HCT116 (cell line): ENCODE measurements at regions not wholly inside any gene's neighbourhood (a gene's known extent, or its start where the extent isn't known, plus 50 kb on each side); places are given as distances from the start of the nearest gene placed in this dataset.

Source experiments
- ATAC-seq: fragments of 200-7000 bp; cut with Tn5 transposase; 2 replicates; pipeline ENCODE4 v1.9.1; 2020; ENCODE audit warnings: mild to moderate bottlenecking, moderate library complexity
- BruUV-seq: library from RNA; stranded (reverse); fragments of 400-500 nt; replicated peaks from 2 replicates; lab custom pipeline; 2021; lab: Mats Ljungman, UMichigan
- CTCF ChIA-PET: fragments of 300-600 bp; sonication (Branson Sonifier 250); formaldehyde crosslinking; loops from one replicate; lab custom pipeline; 2021; ENCODE audit warnings: antibody characterized with exemption; lab: Charles Lee
- POLR2A ChIA-PET: fragments of 300-600, 350-600 bp; sonication (Branson Sonifier 250); formaldehyde crosslinking; loops from one replicate; lab custom pipeline; 2021; ENCODE audit warnings: antibody characterized with exemption; lab: Charles Lee
- RAD21 ChIA-PET, 2 experiments: fragments of 300-600 bp; sonication (Branson Sonifier 250); formaldehyde crosslinking; loops; one replicate each; lab custom pipeline; 2023; ENCODE audit warnings: low total read pairs in 2 of 2; ENCODE audit not compliant: uncharacterized antibody in 2 of 2, unreplicated experiment in 2 of 2, low non-redundant PET in 1 of 2; lab: Charles Lee
- DNase-seq: peaks from one replicate; pipeline ENCODE4 v3.0.0-alpha.2; 2010; ENCODE audit warnings: low read depth, low spot score
- H2AFZ ChIP-seq: fragments of 200-600 bp; shearing (Covaris generic), sonication (generic); 2 replicates; pipeline ENCODE4 v1.6.1; 2017; ENCODE audit warnings: low read depth, mixed run types, mixed read lengths, antibody characterized with exemption, low read length; ENCODE audit not compliant: poor library complexity, severe bottlenecking
- H3K27ac ChIP-seq: 2 replicates; pipeline ENCODE4 v1.5.1; 2012; ENCODE audit warnings: low read depth, low read length
- H3K27me3 ChIP-seq: fragments of 200-600 bp; sonication (generic); 2 replicates; pipeline ENCODE4 v1.6.1; 2016; ENCODE audit warnings: mixed run types, low read length, mixed read lengths; ENCODE audit not compliant: insufficient read depth
- H3K36me3 ChIP-seq, 2 experiments: fragments of 200-500 bp in 1 of 2; fragments of 200-600 bp in 1 of 2; sonication (Bioruptor generic) in 1 of 2; sonication (generic) in 1 of 2; 2 replicates each; pipeline versions ENCODE4 v1.5.1 to v1.6.1; 2014 to 2016; ENCODE audit warnings: low read length in 2 of 2, inconsistent platforms in 1 of 2, mixed read lengths in 1 of 2, mixed run types in 1 of 2; ENCODE audit not compliant: insufficient read depth in 2 of 2, control insufficient read depth in 1 of 2
- H3K4me1 ChIP-seq, 2 experiments: fragments of 200-600 bp in 1 of 2; sonication (generic) in 1 of 2; 2 replicates each; pipeline versions ENCODE4 v1.5.1 to v1.6.1; 2012 to 2017; ENCODE audit warnings: low read length in 2 of 2, inconsistent platforms in 1 of 2, mild to moderate bottlenecking in 1 of 2, mixed read lengths in 1 of 2, mixed run types in 1 of 2, moderate library complexity in 1 of 2; ENCODE audit not compliant: insufficient read depth in 2 of 2, control insufficient read depth in 1 of 2
- H3K4me2 ChIP-seq: fragments of 200-600 bp; sonication (generic); 2 replicates; pipeline ENCODE4 v1.6.1; 2017; ENCODE audit warnings: mixed run types, low read length, mixed read lengths
- H3K4me3 ChIP-seq, 2 experiments: fragments of 200-600 bp in 1 of 2; sonication (generic) in 1 of 2; replicated peaks in 1 of 2; 2 replicates each; pipeline ENCODE4 v1.5.1; 2011 to 2016; ENCODE audit warnings: low read length in 2 of 2, control low read depth in 1 of 2, low read depth in 1 of 2, mild to moderate bottlenecking in 1 of 2, mixed read lengths in 1 of 2, mixed run types in 1 of 2
- H3K79me2 ChIP-seq: fragments of 200-600 bp; sonication (generic); 2 replicates; pipeline ENCODE4 v1.6.1; 2017; ENCODE audit warnings: mild to moderate bottlenecking, mixed run types, low read length, moderate library complexity, mixed read lengths; ENCODE audit not compliant: insufficient read depth
- H3K9ac ChIP-seq: fragments of 200-600 bp; sonication (generic); 2 replicates; pipeline ENCODE4 v1.6.1; 2016; ENCODE audit warnings: low read length, mixed read lengths
- H3K9me2 ChIP-seq: fragments of 200-600 bp; sonication (generic), shearing (Covaris generic); 2 replicates; pipeline ENCODE4 v1.6.1; 2017; ENCODE audit warnings: mixed run types, mild to moderate bottlenecking, moderate library complexity; ENCODE audit not compliant: insufficient read depth
- H3K9me3 ChIP-seq, 2 experiments: fragments of 200-500 bp in 1 of 2; fragments of 200-600 bp in 1 of 2; sonication (Bioruptor generic) in 1 of 2; sonication (generic) in 1 of 2; 2 replicates each; pipeline ENCODE4 v1.6.1; 2014 to 2017; ENCODE audit warnings: low read length in 2 of 2, mixed read lengths in 2 of 2, inconsistent platforms in 1 of 2, low read depth in 1 of 2, mild to moderate bottlenecking in 1 of 2, mixed run types in 1 of 2, moderate library complexity in 1 of 2; ENCODE audit not compliant: control insufficient read depth in 1 of 2, insufficient read depth in 1 of 2
- H4K20me1 ChIP-seq: fragments of 200-600 bp; sonication (generic), shearing (Covaris generic); 2 replicates; pipeline ENCODE4 v1.6.1; 2017; ENCODE audit warnings: mixed run types, mild to moderate bottlenecking, moderate library complexity; ENCODE audit not compliant: insufficient read depth
- ATF3 ChIP-seq: IDR thresholded peaks from 2 replicates; pipeline ENCODE4 v1.6.1; 2012
- CBX3 ChIP-seq: IDR thresholded peaks from 2 replicates; pipeline ENCODE4 v1.6.1; 2012; ENCODE audit warnings: low read depth
- CEBPB ChIP-seq: IDR thresholded peaks from 2 replicates; pipeline ENCODE4 v1.6.1; 2012; ENCODE audit warnings: low read depth
- CTCF ChIP-seq, 3 experiments: fragments of 200-600 bp in 1 of 3; sonication (generic) in 1 of 3; IDR thresholded peaks in 2 of 3; conservative IDR thresholded peaks in 1 of 3; 2 replicates each; pipeline ENCODE4 v1.5.1; 2012 to 2017; ENCODE audit warnings: low read depth in 2 of 3, low read length in 2 of 3, antibody characterized with exemption in 1 of 3, borderline replicate concordance in 1 of 3, control low read depth in 1 of 3, mild to moderate bottlenecking in 1 of 3, mixed read lengths in 1 of 3, mixed run types in 1 of 3, moderate library complexity in 1 of 3; ENCODE audit not compliant: insufficient read depth in 1 of 3
- EGR1 ChIP-seq: IDR thresholded peaks from 2 replicates; pipeline ENCODE4 v1.6.1; 2012; ENCODE audit warnings: low read depth
- ELF1 ChIP-seq: IDR thresholded peaks from 2 replicates; pipeline ENCODE4 v1.6.1; 2012; ENCODE audit warnings: low read depth, borderline replicate concordance
- EZH2 ChIP-seq: fragments of 200-600 bp; sonication (generic); IDR thresholded peaks from 2 replicates; pipeline ENCODE4 v1.6.1; 2017; ENCODE audit warnings: antibody characterized with exemption, mixed run types
- EZH2phosphoT487 ChIP-seq: fragments of 200-600 bp; IDR thresholded peaks from 2 replicates; pipeline ENCODE4 v1.6.1; 2018; ENCODE audit warnings: antibody characterized with exemption, borderline replicate concordance
- FOSL1 ChIP-seq: IDR thresholded peaks from 2 replicates; pipeline ENCODE4 v1.6.1; 2012; ENCODE audit warnings: low read depth
- JUND ChIP-seq: IDR thresholded peaks from 2 replicates; pipeline ENCODE4 v1.6.1; 2012
- POLR2A ChIP-seq: IDR thresholded peaks from 2 replicates; pipeline ENCODE4 v1.7.0; 2011; ENCODE audit warnings: borderline replicate concordance; ENCODE audit not compliant: insufficient read depth, insufficient read length; ENCODE audit errors: extremely low read depth
- POLR2AphosphoS5 ChIP-seq: IDR thresholded peaks from 2 replicates; pipeline ENCODE4 v1.6.1; 2011; ENCODE audit warnings: mild to moderate bottlenecking, low read depth, low read length, moderate library complexity
- RAD21 ChIP-seq: IDR thresholded peaks from 2 replicates; pipeline ENCODE4 v1.6.1; 2012; ENCODE audit warnings: low read depth, mild to moderate bottlenecking
- SIN3A ChIP-seq: IDR thresholded peaks from 2 replicates; pipeline ENCODE4 v1.6.1; 2012; ENCODE audit warnings: low read depth
- SP1 ChIP-seq: IDR thresholded peaks from 2 replicates; pipeline ENCODE4 v1.6.1; 2012; ENCODE audit warnings: low read depth
- TCF7L2 ChIP-seq: IDR thresholded peaks from 2 replicates; pipeline ENCODE4 v1.7.0; 2011; ENCODE audit warnings: borderline replicate concordance, inconsistent platforms; ENCODE audit not compliant: insufficient read depth, insufficient read length; ENCODE audit errors: extremely low read depth
- YY1 ChIP-seq: IDR thresholded peaks from 2 replicates; pipeline ENCODE4 v1.6.1; 2011; ENCODE audit warnings: low read length, low read depth, moderate library complexity, mild to moderate bottlenecking; ENCODE audit not compliant: insufficient replicate concordance; ENCODE audit errors: extremely low read depth
- ZBTB33 ChIP-seq: IDR thresholded peaks from 2 replicates; pipeline ENCODE4 v1.6.1; 2011; ENCODE audit warnings: mild to moderate bottlenecking, low read length, moderate library complexity; ENCODE audit not compliant: insufficient replicate concordance; ENCODE audit errors: extremely low read depth
- intact Hi-C: fragments of 100-400 bp; cut with micrococcal nuclease; formaldehyde crosslinking; loops from 2 replicates; pipeline ENCODE4 v1.10.0; 2022

GRCh38 chrX:40885989-40886388, 150.6 kb upstream of the MED14 start:
- TF ChIP-seq SP1 = no peak
- TF ChIP-seq ELF1 = no peak
- no peak for TF ChIP-seq EZH2phosphoT487
- no peak for TF ChIP-seq POLR2A
- no peak for TF ChIP-seq CTCF (IDR thresholded peaks at IDR 0.05 in 2 of 3, conservative IDR thresholded peaks at IDR 0.05 in 1 of 3; ENCODE audit: borderline replicate concordance in 1 of 3, insufficient read depth in 1 of 3, low read depth in 2 of 3, low read length in 2 of 3)
- no peak for TF ChIP-seq EGR1
- no peak for TF ChIP-seq RAD21
- no peak for TF ChIP-seq ATF3
- TF ChIP-seq POLR2AphosphoS5 = no peak
- Histone ChIP-seq H3K27ac (no peak overlapping the region), H3K27me3 (no peaks in the 10 kb centered on the region), H3K4me1 (no peaks in the 10 kb centered on the region), H3K9ac (no peak overlapping the region), H3K36me3 (no peaks in the 10 kb centered on the region), H3K4me2 (no peak overlapping the region), H3K79me2 (no peaks in the 10 kb centered on the region), H3K9me3 (no peaks in the 10 kb centered on the region), H3K4me3 (no peak overlapping the region), H2AFZ (no peak overlapping the region), H3K9me2 (no peaks in the 10 kb centered on the region), H4K20me1 (no peaks in the 10 kb centered on the region)
- no TSS peak for BruUV-seq
- ATAC-seq (no peak), DNase-seq (no peak)
- ChIA-PET POLR2A (no interaction called here), CTCF (no interaction called here), RAD21 (no interaction called here)
- intact Hi-C loops = no loop called here

- Histone ChIP-seq H3K9ac (no peak overlapping the region), H3K79me2 (no peaks in the 10 kb centered on the region), H3K4me3 (no peak overlapping the region), H3K27me3 (no peaks in the 10 kb centered on the region), H3K9me2 (no peaks in the 10 kb centered on the region), H4K20me1 (no peaks in the 10 kb centered on the region), H3K9me3 (no peaks in the 10 kb centered on the region), H3K4me1 (no peaks in the 10 kb centered on the region), H3K4me2 (no peak overlapping the region), H2AFZ (no peak overlapping the region), H3K36me3 (no peaks in the 10 kb centered on the region), H3K27ac (no peak overlapping the region)
- intact Hi-C loops = no loop called here
- DNase-seq (no peak), ATAC-seq (no peak)
- ChIA-PET POLR2A (no interaction called here), CTCF (no interaction called here), RAD21 (no interaction called here)
- BruUV-seq = no TSS peak
- no peak for TF ChIP-seq EZH2
- TF ChIP-seq CEBPB = no peak
- no peak for TF ChIP-seq ELF1
- TF ChIP-seq EGR1 = no peak
- no peak for TF ChIP-seq SIN3A
- TF ChIP-seq CBX3 = no peak
- TF ChIP-seq ATF3 = no peak
- no peak for TF ChIP-seq JUND
- no peak for TF ChIP-seq FOSL1
- TF ChIP-seq TCF7L2 = no peak
- TF ChIP-seq POLR2A = no peak
- no peak for TF ChIP-seq ZBTB33
- no peak for TF ChIP-seq RAD21
- no peak for TF ChIP-seq YY1
Measured at GRCh38 chrX:40887476-40887875, 152.1 kb upstream of the MED14 start.
